Gastrocnemius medialis (tissue), 4 donors: ENCODE measurements at regions not wholly inside any gene's neighbourhood (a gene's known extent, or its start where the extent isn't known, plus 50 kb on each side); places are given as distances from the start of the nearest gene placed in this dataset.

ENCODE experiments used
- CTCF ChIP-seq, 5 experiments: fragments of 450-650 bp in 3 of 5; fragments of 200-600 bp in 2 of 5; sonication (generic) in 2 of 5; IDR thresholded peaks in 4 of 5; conservative IDR thresholded peaks in 1 of 5; 1 replicate in 4 of 5; 2 replicates in 1 of 5; pipeline ENCODE4 v1.5.1; 2016 to 2019; ENCODE audit warnings: antibody characterized with exemption in 5 of 5, mild to moderate bottlenecking in 3 of 5, moderate library complexity in 3 of 5
- POLR2A ChIP-seq, 2 donors: fragments of 450-650 bp; IDR thresholded peaks; one replicate each; pipeline ENCODE4 v1.6.1; 2017; ENCODE audit warnings: antibody characterized with exemption in 2 of 2, mild to moderate bottlenecking in 2 of 2, moderate library complexity in 2 of 2

GRCh38 chr4:138588501-138588900, 346.4 kb upstream of the SLC7A11 start:
- TF ChIP-seq POLR2A (IDR thresholded peaks at IDR 0.05) = no peak
- TF ChIP-seq CTCF (IDR thresholded peaks at IDR 0.05 in 4 of 5, conservative IDR thresholded peaks at IDR 0.05 in 1 of 5) = no peak
